Sigmoid colon (tissue), 4 donors: ENCODE measurements at regions not wholly inside any gene's neighbourhood (a gene's known extent, or its start where the extent isn't known, plus 50 kb on each side); places are given as distances from the start of the nearest gene placed in this dataset.

Source experiments
- EP300 ChIP-seq, 4 donors: sonication (generic); formaldehyde crosslinking; IDR thresholded peaks; one replicate each; pipeline ENCODE4 v1.6.1; 2017; ENCODE audit warnings: antibody characterized with exemption in 4 of 4
- POLR2AphosphoS5 ChIP-seq, 4 donors: sonication (generic); formaldehyde crosslinking; IDR thresholded peaks; one replicate each; pipeline ENCODE4 v1.6.1; 2017; ENCODE audit warnings: antibody characterized with exemption in 4 of 4
- TF ChIP-seq, protein P1 (sequence below), 4 experiments: fragments of 450-650 bp in 3 of 4; fragments of 200-600 bp in 1 of 4; IDR thresholded peaks; one replicate each; pipeline ENCODE4 v1.5.1; 2016 to 2019; ENCODE audit warnings: antibody characterized with exemption in 4 of 4, mild to moderate bottlenecking in 3 of 4, moderate library complexity in 2 of 4

DNA sequence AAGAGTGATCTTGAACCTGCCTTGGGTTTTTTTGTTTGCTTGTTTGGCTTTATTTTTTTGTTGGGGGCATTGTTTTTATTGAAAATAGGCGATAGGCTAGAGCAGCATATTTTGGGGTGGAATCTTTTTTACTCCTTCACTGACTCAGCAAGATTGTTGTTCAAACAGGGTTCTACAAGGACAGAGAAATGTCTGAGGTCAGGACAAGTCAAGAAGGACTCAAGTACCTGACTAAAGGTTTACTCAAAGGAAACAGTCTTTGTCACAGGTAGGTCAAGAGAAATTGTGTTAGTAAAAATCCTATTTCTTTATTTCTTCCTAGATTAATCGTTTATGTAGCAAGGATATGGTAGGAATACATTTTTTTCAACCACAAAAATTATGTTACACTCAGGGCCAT is 1564.0 kb upstream of the CDH9 start:
- TF ChIP-seq EP300 (IDR thresholded peaks at IDR 0.05) (no peak), POLR2AphosphoS5 (IDR thresholded peaks at IDR 0.05) (no peak)
- TF ChIP-seq, protein P1, sequence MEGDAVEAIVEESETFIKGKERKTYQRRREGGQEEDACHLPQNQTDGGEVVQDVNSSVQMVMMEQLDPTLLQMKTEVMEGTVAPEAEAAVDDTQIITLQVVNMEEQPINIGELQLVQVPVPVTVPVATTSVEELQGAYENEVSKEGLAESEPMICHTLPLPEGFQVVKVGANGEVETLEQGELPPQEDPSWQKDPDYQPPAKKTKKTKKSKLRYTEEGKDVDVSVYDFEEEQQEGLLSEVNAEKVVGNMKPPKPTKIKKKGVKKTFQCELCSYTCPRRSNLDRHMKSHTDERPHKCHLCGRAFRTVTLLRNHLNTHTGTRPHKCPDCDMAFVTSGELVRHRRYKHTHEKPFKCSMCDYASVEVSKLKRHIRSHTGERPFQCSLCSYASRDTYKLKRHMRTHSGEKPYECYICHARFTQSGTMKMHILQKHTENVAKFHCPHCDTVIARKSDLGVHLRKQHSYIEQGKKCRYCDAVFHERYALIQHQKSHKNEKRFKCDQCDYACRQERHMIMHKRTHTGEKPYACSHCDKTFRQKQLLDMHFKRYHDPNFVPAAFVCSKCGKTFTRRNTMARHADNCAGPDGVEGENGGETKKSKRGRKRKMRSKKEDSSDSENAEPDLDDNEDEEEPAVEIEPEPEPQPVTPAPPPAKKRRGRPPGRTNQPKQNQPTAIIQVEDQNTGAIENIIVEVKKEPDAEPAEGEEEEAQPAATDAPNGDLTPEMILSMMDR (IDR thresholded peaks at IDR 0.05), result no peak
